OCI-LY1 (cell line): ENCODE measurements at regions not wholly inside any gene's neighbourhood (a gene's known extent, or its start where the extent isn't known, plus 50 kb on each side); places are given as distances from the start of the nearest gene placed in this dataset.

Source experiments
- H2AFZ ChIP-seq: fragments of 200-600 bp; sonication (generic), shearing (Covaris generic); 2 replicates; pipeline ENCODE4 v1.6.0; 2014; ENCODE audit warnings: antibody characterized with exemption, mild to moderate bottlenecking, low read length
- H3F3A ChIP-seq: fragments of 200-600 bp; sonication (generic), shearing (Covaris generic); 2 replicates; pipeline ENCODE4 v1.6.0; 2014; ENCODE audit warnings: mild to moderate bottlenecking, antibody characterized with exemption, low read length, moderate library complexity; ENCODE audit not compliant: insufficient read depth
- H3K27ac ChIP-seq: fragments of 200-600 bp; sonication (generic); 2 replicates; pipeline ENCODE4 v1.5.1; 2014; ENCODE audit warnings: low read length, mixed run types, mild to moderate bottlenecking, low read depth; ENCODE audit not compliant: poor library complexity, severe bottlenecking
- H3K27me3 ChIP-seq: fragments of 200-600 bp; sonication (generic); 2 replicates; pipeline ENCODE4 v1.6.0; 2014; ENCODE audit warnings: antibody characterized with exemption, mild to moderate bottlenecking, low read length, moderate library complexity; ENCODE audit not compliant: insufficient read depth
- H3K36me3 ChIP-seq: fragments of 200-600 bp; sonication (generic); 2 replicates; pipeline ENCODE4 v1.6.1; 2014; ENCODE audit warnings: mild to moderate bottlenecking, antibody characterized with exemption, low read length, moderate library complexity, mixed read lengths; ENCODE audit not compliant: insufficient read depth
- H3K4me1 ChIP-seq: fragments of 200-600 bp; sonication (generic); 2 replicates; pipeline ENCODE4 v1.5.1; 2014; ENCODE audit warnings: mild to moderate bottlenecking, low read length, moderate library complexity; ENCODE audit not compliant: insufficient read depth, severe bottlenecking
- H3K4me2 ChIP-seq: fragments of 200-600 bp; sonication (generic), shearing (Covaris generic); 2 replicates; pipeline ENCODE4 v1.6.1; 2014; ENCODE audit warnings: low read length
- H3K4me3 ChIP-seq: fragments of 200-600 bp; sonication (generic); 2 replicates; pipeline ENCODE4 v1.5.1; 2014; ENCODE audit warnings: low read length, low read depth, mild to moderate bottlenecking, mixed read lengths; ENCODE audit not compliant: poor library complexity, severe bottlenecking
- H3K79me2 ChIP-seq: fragments of 200-600 bp; shearing (Covaris generic); 2 replicates; pipeline ENCODE4 v1.6.1; 2016; ENCODE audit warnings: mixed run types, low read length, mixed read lengths; ENCODE audit not compliant: insufficient read depth
- H3K9ac ChIP-seq: fragments of 200-600 bp; sonication (generic), shearing (Covaris generic); 2 replicates; pipeline ENCODE4 v1.6.1; 2014; ENCODE audit warnings: mild to moderate bottlenecking, low read length, mixed read lengths
- H3K9me2 ChIP-seq: fragments of 200-600 bp; sonication (generic), shearing (Covaris generic); 2 replicates; pipeline ENCODE4 v1.6.1; 2014; ENCODE audit warnings: low read depth, mild to moderate bottlenecking, low read length, mixed read lengths
- H3K9me3 ChIP-seq: fragments of 200-600 bp; shearing (Covaris generic); 2 replicates; pipeline ENCODE4 v1.6.1; 2014; ENCODE audit warnings: low read length, mixed read lengths
- H4K20me1 ChIP-seq: fragments of 200-600 bp; sonication (generic), shearing (Covaris generic); 2 replicates; pipeline ENCODE4 v1.6.0; 2016; ENCODE audit warnings: mild to moderate bottlenecking, low read length; ENCODE audit not compliant: insufficient read depth
- EZH2 ChIP-seq: fragments of 200-600 bp; sonication (generic), shearing (Covaris generic); IDR thresholded peaks from 2 replicates; pipeline ENCODE4 v1.8.0; 2017; ENCODE audit warnings: borderline replicate concordance, mixed run types, mild to moderate bottlenecking, antibody characterized with exemption, low read length, moderate library complexity, mixed read lengths
- TF ChIP-seq, protein P1 (sequence below): fragments of 200-600 bp; sonication (generic), shearing (Covaris generic); IDR thresholded peaks from 2 replicates; pipeline ENCODE4 v1.5.1; 2017; ENCODE audit warnings: mild to moderate bottlenecking, antibody characterized with exemption, low read length, moderate library complexity, mixed read lengths

DNA sequence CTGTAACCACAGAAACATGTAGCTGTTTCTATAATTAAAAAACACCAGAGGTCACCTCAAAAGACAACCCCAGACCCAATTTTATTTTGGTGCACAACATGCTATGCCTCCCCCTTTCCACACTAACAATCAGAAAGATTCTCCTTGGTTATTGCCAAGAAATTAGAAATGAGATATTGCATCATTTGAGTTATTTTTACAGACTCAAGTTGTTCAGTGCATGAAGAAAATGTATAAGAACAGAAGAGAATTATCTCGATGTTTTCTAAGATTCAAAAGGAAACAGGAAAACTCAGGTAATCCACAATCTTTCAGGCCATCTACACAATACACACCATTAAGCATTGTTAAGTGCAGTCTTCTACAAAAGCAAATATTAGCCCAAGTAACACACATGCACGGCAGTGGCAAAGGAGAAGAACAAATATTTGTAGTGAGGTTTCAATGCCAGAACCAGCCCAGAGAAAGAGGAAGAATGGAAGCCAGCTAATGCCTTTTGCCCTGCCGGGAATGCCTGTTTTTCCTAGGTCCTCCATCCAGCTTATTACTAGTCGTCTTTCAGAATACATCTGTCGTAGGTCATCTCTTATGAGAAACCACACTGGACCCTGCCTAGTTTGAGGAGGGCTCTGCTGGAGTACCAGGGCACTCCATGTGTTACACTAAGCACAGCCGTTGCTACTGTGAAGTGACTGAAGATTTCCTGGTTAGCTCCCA is 67.6 kb upstream of the C1GALT1 start:
- Histone ChIP-seq H4K20me1 (no peaks in the 10 kb centered on the region), H3K27ac (no peak overlapping the region)

DNA sequence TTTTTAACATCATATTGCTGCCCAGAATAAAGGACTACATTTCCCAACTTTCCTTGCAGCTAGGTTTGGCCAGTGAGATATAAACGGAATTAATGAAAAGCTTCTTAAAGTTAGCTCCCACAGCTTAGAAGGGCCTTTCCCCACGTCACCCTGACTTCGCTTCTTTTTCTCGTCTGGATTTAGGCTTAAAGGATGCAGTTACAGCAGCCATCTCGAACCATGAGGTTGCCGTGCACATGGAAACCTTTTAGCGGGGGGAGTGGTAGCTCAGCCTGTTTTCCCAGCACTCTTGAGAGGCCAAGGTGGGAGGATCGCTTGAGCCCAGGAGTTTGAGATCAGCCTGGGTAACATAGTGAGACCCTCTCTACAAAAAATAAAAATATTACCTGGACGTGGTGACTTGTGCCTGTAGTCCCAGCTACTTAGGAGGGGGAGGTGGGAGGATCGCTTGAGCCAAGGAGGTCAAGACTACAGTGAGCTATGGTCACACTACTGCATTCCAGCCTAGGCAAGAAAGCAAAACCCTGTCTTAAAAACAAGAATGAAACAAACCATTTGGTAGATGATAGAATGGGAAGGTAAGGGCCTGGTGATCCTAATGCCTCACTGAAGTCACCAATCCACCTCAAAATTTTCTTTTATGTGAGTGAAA is 64.3 kb upstream of the C1GALT1 start:
- Histone ChIP-seq H3K36me3 (no peaks in the 10 kb centered on the region), H3K9me2 (no peaks in the 10 kb centered on the region), H3K9me3 (no peaks in the 10 kb centered on the region), H2AFZ (no peak overlapping the region), H3K27me3 (no peaks in the 10 kb centered on the region), H3F3A (no peaks in the 10 kb centered on the region), H3K9ac (no peak overlapping the region), H3K79me2 (no peaks in the 10 kb centered on the region), H3K27ac (no peak overlapping the region), H3K4me3 (no peak overlapping the region), H3K4me2 (no peak overlapping the region), H3K4me1 (no peaks in the 10 kb centered on the region), H4K20me1 (no peaks in the 10 kb centered on the region)
- no peak for TF ChIP-seq EZH2
- TF ChIP-seq, protein P1, sequence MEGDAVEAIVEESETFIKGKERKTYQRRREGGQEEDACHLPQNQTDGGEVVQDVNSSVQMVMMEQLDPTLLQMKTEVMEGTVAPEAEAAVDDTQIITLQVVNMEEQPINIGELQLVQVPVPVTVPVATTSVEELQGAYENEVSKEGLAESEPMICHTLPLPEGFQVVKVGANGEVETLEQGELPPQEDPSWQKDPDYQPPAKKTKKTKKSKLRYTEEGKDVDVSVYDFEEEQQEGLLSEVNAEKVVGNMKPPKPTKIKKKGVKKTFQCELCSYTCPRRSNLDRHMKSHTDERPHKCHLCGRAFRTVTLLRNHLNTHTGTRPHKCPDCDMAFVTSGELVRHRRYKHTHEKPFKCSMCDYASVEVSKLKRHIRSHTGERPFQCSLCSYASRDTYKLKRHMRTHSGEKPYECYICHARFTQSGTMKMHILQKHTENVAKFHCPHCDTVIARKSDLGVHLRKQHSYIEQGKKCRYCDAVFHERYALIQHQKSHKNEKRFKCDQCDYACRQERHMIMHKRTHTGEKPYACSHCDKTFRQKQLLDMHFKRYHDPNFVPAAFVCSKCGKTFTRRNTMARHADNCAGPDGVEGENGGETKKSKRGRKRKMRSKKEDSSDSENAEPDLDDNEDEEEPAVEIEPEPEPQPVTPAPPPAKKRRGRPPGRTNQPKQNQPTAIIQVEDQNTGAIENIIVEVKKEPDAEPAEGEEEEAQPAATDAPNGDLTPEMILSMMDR = no peak

More for the DNA sequence above, 67.6 kb upstream of the C1GALT1 start:
- Histone ChIP-seq H3K9ac (no peak overlapping the region), H3K27me3 (no peaks in the 10 kb centered on the region), H3K36me3 (no peaks in the 10 kb centered on the region), H3F3A (no peaks in the 10 kb centered on the region), H3K4me2 (no peak overlapping the region), H3K4me1 (no peaks in the 10 kb centered on the region), H3K9me2 (no peaks in the 10 kb centered on the region), H3K9me3 (no peaks in the 10 kb centered on the region), H3K79me2 (no peaks in the 10 kb centered on the region), H2AFZ (no peak overlapping the region), H3K4me3 (no peak overlapping the region)
- TF ChIP-seq EZH2 = no peak
- TF ChIP-seq, protein P1 = no peak

DNA sequence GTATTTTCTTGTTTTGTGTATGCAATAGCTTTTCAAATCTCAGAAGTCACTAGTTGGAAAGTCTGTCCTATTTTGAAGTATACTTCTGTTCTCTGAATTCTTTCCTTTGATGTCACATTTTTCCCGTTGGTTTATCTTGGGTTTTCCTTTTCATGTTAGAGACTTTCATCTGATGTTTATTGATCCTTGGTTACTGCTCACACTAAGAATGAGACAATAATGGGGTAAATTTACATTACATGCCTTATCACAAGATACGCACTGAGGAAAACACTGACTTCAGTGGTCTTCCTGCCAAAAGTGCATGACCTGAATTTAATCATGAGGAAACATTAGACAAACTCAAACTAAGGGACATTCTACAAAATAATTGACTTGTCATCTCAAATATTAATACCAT is 63.5 kb upstream of the C1GALT1 start:
- Histone ChIP-seq H3K4me2 (no peak overlapping the region), H3K27me3 (no peaks in the 10 kb centered on the region), H2AFZ (no peak overlapping the region), H3K4me1 (no peaks in the 10 kb centered on the region), H3K4me3 (no peak overlapping the region), H4K20me1 (no peaks in the 10 kb centered on the region), H3K27ac (no peak overlapping the region), H3K36me3 (no peaks in the 10 kb centered on the region), H3K9me3 (no peaks in the 10 kb centered on the region), H3K79me2 (no peaks in the 10 kb centered on the region), H3K9ac (no peak overlapping the region), H3K9me2 (no peaks in the 10 kb centered on the region), H3F3A (no peaks in the 10 kb centered on the region)
- no peak for TF ChIP-seq EZH2
- TF ChIP-seq, protein P1 = no peak
